Chondrocyte (in vitro differentiated cells): ENCODE measurements at regions not wholly inside any gene's neighbourhood (a gene's known extent, or its start where the extent isn't known, plus 50 kb on each side); places are given as distances from the start of the nearest gene placed in this dataset.

Source experiments
- DNase-seq: peaks from one replicate; pipeline ENCODE4 v3.0.0; 2021; ENCODE audit warnings: mixed read lengths, low spot score
- H3K27ac Mint-ChIP-seq: one replicate; pipeline ENCODE4 v1.8.0; 2021; ENCODE audit warnings: mild to moderate bottlenecking, moderate library complexity, mixed read lengths; ENCODE audit not compliant: unreplicated experiment
- H3K27me3 Mint-ChIP-seq: 2 replicates; pipeline ENCODE4 v1.8.0; 2021; ENCODE audit warnings: low read depth, mixed read lengths
- H3K36me3 Mint-ChIP-seq: 2 replicates; pipeline ENCODE4 v1.8.0; 2021; ENCODE audit warnings: low read depth, mixed read lengths
- H3K4me1 Mint-ChIP-seq: 2 replicates; pipeline ENCODE4 v1.8.0; 2021; ENCODE audit warnings: low read depth, mild to moderate bottlenecking, mixed read lengths
- H3K4me3 Mint-ChIP-seq: one replicate; pipeline ENCODE4 v1.8.0; 2021; ENCODE audit warnings: mild to moderate bottlenecking, moderate library complexity, mixed read lengths; ENCODE audit not compliant: unreplicated experiment
- H3K9me3 Mint-ChIP-seq: 2 replicates; pipeline ENCODE4 v1.8.0; 2021; ENCODE audit warnings: low read depth, mixed read lengths
- TF ChIP-seq, protein P1 (sequence below): fragments of 200-600 bp; sonication (generic); IDR thresholded peaks from 2 replicates; pipeline ENCODE4 v1.5.0; 2021; ENCODE audit warnings: antibody characterized with exemption, mild to moderate bottlenecking, moderate library complexity

DNA sequence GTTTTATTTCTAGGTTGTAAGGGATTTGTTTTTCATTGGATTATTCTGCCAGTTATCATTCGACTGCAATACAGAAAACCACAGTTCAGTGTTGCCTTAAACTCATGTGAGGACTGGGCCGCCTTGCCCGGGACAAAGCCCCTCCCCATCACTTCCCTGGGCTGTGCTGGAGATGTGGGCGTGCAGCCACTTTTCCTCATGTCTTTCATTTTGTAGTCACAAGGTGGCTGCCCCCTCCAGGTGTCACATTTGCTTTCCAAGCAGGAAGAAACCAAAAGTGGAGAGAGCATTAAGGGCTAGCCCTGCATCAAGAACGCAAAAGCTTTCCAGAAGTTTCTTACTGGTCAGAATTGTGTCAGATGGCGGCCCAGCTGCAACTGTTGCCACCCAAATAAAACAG is 492.5 kb upstream of the ID2 start:
- Mint-ChIP-seq H3K27ac (no peak overlapping the region), H3K4me1 (peaks cover 7% of the 10 kb centered on the region), H3K36me3 (peaks cover 6% of the 10 kb centered on the region), H3K9me3 (peaks cover 16% of the 10 kb centered on the region), H3K4me3 (no peak overlapping the region), H3K27me3 (no peaks in the 10 kb centered on the region)
- DNase-seq = no peak
- TF ChIP-seq, protein P1, sequence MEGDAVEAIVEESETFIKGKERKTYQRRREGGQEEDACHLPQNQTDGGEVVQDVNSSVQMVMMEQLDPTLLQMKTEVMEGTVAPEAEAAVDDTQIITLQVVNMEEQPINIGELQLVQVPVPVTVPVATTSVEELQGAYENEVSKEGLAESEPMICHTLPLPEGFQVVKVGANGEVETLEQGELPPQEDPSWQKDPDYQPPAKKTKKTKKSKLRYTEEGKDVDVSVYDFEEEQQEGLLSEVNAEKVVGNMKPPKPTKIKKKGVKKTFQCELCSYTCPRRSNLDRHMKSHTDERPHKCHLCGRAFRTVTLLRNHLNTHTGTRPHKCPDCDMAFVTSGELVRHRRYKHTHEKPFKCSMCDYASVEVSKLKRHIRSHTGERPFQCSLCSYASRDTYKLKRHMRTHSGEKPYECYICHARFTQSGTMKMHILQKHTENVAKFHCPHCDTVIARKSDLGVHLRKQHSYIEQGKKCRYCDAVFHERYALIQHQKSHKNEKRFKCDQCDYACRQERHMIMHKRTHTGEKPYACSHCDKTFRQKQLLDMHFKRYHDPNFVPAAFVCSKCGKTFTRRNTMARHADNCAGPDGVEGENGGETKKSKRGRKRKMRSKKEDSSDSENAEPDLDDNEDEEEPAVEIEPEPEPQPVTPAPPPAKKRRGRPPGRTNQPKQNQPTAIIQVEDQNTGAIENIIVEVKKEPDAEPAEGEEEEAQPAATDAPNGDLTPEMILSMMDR = no peak

DNA sequence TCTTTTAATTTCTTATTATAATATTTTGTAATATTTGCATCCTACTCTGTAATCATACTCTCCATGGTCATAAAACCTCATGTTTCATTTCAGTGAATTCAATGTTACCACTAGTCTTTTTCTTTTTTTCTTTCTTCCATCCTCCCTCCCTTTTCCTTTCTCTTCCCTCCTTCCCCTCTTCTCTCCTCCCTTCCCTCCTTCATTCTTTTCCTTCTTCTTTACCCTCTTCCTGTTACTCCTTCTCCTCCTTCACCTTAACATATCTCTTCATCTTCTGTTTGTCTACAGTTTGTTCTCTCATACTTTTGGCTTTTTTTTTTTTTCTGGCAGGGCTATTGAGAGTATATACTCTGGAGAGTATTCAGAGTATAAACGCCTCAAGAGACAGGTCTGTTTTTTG is 491.6 kb upstream of the ID2 start:
- Mint-ChIP-seq H3K9me3 (peaks cover 9% of the 10 kb centered on the region), H3K27me3 (no peaks in the 10 kb centered on the region)
- TF ChIP-seq, protein P1 = no peak

DNA sequence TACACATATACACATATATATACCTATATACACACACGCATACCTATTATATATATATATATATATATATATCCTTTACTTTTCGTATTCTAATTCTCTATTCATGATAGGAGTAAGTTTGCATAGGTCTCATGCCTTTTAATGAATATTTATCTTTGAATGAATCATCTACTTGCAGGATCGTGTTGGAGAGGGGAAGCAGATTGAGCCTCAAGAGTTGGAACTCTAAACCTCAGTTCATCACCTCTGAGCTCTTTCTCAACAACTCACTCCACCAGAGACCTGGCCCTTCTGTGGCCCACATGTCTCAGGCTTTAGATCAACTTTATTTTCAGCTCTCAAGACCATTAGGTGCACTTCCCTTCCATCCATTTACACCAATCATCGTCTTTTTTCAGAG is 490.4 kb upstream of the ID2 start:
- Mint-ChIP-seq H3K4me1 (peaks cover 7% of the 10 kb centered on the region), H3K36me3 (no peaks in the 10 kb centered on the region), H3K9me3 (no peaks in the 10 kb centered on the region), H3K4me3 (no peak overlapping the region), H3K27ac (no peak overlapping the region), H3K27me3 (no peaks in the 10 kb centered on the region)
- no peak for DNase-seq
- TF ChIP-seq, protein P1 = no peak

More for the DNA sequence above, 491.6 kb upstream of the ID2 start:
- Mint-ChIP-seq H3K27ac (no peak overlapping the region), H3K4me1 (peaks cover 7% of the 10 kb centered on the region), H3K36me3 (peaks cover 6% of the 10 kb centered on the region), H3K4me3 (no peak overlapping the region)
- DNase-seq = no peak

DNA sequence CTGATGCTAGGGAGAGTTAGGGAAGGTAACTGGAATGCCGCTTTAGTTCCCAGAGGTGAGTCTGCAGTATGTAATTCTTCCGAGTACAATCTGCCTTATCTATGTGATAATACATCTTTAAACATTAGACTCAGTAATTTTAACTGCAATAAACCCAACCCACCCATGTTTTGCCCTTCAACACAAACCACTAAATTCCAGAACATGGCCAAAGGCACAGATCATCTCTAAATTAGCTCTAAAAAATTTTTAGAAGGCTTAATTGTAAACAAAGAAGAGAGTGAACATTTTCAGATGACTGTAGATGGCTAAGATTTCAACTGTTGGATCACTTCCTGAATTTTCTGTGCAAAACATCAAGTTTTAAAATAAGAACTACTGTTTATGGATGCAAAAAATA is 488.7 kb upstream of the ID2 start:
- no peak for DNase-seq
- H3K27ac Mint-ChIP-seq = no peak overlapping the region

DNA sequence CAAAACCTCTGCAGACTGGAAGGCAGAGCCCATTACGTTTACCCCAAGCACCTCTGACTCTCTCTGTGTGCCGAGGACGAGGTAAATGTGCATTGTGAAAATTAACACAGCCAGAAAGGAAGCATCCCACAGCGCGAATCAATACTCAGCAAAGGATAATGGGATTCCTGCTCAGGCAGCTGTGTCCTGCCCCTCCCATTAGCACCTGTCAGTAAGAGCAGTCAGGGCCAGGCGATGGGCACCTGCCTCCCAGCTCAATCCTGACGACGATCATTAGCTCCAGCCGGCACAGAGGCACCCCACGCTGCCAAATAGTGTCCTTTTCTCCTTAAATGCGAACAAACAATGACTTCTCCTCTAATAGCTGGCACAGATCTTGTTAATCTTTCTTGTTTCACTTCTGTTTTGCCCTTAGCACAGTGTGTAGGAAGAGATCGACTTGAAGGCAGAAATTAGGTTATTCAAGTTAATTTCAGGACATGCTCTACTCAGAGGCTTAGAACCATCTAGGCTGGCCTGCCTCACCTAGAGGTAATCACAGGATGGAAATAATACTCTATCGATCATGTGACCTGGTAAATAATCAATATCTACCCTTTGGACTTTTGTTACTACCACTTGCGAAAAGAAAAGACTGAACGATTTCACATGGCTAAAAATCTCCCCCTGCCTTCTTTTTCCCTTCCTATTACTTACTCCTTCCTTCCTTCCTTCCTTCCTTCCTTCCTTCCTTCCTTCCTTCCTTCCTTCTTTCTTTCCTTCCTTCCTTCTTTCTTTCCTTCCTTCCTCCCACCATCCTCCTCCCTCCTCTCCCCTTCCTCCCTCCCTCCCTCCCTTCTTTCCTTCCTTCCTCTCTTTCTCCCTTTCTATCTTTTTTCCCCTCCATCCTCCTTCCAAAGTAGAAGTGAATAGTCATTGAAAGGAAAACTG is 487.9 kb upstream of the ID2 start:
- H3K9me3 Mint-ChIP-seq = no peaks in the 10 kb centered on the region
- no peak for DNase-seq
- no peak overlapping the region for H3K4me3 Mint-ChIP-seq
- H3K27me3 Mint-ChIP-seq = no peaks in the 10 kb centered on the region
- no peaks in the 10 kb centered on the region for H3K36me3 Mint-ChIP-seq
- TF ChIP-seq, protein P1 = no peak
- H3K27ac Mint-ChIP-seq = no peak overlapping the region
- peaks cover 7% of the 10 kb centered on the region for H3K4me1 Mint-ChIP-seq

More for the DNA sequence above, 488.7 kb upstream of the ID2 start:
- no peak overlapping the region for H3K4me3 Mint-ChIP-seq
- H3K9me3 Mint-ChIP-seq = no peaks in the 10 kb centered on the region
- no peaks in the 10 kb centered on the region for H3K36me3 Mint-ChIP-seq
- H3K4me1 Mint-ChIP-seq = peaks cover 7% of the 10 kb centered on the region
- no peaks in the 10 kb centered on the region for H3K27me3 Mint-ChIP-seq
- TF ChIP-seq, protein P1 = no peak
